GM13977 (cell line): ENCODE measurements at regions not wholly inside any gene's neighbourhood (a gene's known extent, or its start where the extent isn't known, plus 50 kb on each side); places are given as distances from the start of the nearest gene placed in this dataset.

ENCODE experiments used
- DNase-seq: peaks from one replicate; pipeline ENCODE4 v3.0.0; 2012; ENCODE audit warnings: low spot score
- CTCF ChIP-seq: IDR thresholded peaks from 2 replicates; pipeline ENCODE4 v1.5.1; 2012; ENCODE audit warnings: mild to moderate bottlenecking, control low read depth; ENCODE audit not compliant: insufficient read depth; ENCODE audit errors: extremely low read depth, missing control alignments
- in situ Hi-C: fragments of 300-500 bp; cut with MboI; formaldehyde crosslinking; loops from one replicate; pipeline ENCODE4 v1.12.0; 2022; ENCODE audit warnings: low sequenced_read_pairs, low pct_unique_long_range_greater_than_20kb, mixed read lengths, inconsistent platforms; ENCODE audit not compliant: unreplicated experiment

DNA sequence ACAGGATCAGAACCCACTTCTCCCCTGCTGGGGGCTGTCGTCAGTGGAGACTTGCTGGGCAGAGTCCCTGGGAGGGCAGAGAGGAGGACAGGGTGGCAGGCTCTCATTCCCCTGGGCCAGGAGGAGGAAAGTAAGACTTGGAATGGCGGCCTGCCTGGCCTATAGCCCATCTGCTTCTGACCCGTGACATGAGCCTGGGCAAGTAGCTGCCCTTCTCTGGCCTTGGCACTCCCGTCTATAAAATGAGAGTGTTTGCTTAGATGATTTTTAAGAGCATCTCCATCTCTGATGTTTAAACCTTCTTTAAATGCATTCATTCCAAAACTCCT is 173.0 kb downstream of the DDX1 start:
- in situ Hi-C loops: no loop called here

GRCh38 chr2:15765211-15765610 is 173.5 kb downstream of the DDX1 start:
- in situ Hi-C loops: no loop called here

More for the DNA sequence above, 173.0 kb downstream of the DDX1 start:
- no peak for DNase-seq
- TF ChIP-seq CTCF: no peak

GRCh38 chr2:15765686-15766302 is 174.1 kb downstream of the DDX1 start:
- DNase-seq: no peak
- no peak for TF ChIP-seq CTCF
- in situ Hi-C loops: no loop called here

More at GRCh38 chr2:15765211-15765610, 173.5 kb downstream of the DDX1 start:
- DNase-seq: no peak
- TF ChIP-seq CTCF: no peak

DNA sequence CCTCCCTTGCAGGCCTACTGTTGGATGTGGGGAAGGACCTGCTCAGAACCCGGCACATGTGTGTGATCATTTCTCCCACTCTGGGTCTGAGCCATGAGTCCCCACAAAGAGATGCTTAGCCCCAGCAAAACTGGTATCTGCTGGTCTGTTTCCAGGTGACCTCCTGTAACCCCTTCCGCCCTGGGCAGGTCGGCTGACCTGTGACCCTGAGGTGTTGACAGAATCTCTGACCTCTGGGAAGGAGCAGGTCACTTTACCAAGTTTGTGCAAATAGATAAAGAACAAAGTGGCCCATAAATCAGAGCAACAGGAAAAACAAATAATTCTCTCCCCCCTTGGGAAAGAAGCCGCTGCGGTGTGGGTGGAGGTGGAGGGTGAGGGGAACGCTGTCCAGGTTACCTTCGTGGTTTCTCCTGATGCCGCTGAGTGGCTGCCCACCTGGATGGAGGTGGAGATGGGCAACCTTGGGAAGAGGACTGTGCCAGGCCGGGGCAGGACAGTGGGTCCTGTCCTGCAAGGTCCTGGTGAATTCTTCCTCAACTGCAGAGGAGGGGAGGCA is 174.0 kb upstream of the MYCN start:
- in situ Hi-C loops: no loop called here
- no peak for DNase-seq
- TF ChIP-seq CTCF: no peak

DNA sequence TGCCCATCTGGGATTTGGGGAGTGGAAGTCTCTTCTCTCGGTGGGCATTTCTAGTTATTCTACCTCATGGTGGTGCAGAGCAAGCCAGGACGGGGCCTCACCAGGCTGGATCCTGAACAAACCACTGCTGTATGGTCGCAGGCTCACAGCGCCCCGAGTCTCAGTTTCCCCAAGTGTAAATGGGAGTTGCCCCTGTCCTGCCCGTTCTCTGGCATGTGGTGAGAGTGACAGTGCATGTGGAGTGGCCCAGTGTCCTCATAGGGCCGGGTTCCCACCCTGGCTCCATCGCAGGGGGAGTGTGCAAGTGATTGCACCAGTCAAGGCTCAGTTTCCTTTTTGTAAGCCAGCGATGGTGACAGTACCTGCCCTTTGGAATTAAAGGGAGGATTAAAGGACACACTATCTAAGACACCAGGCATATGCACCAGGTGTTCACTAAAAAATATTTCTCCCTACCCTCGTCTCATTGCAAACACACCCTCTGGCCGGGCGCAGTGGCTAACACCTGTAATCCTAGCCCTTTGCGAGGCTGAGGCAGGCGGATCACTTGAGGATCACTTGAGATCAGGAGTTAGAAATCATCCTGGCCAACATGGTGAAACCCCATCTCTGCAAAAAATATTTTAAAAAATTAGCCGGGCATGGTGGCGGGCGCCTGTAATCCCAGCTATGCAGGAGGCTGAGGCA is 173.3 kb upstream of the MYCN start:
- TF ChIP-seq CTCF: no peak
- DNase-seq: no peak
- in situ Hi-C loops: no loop called here

DNA sequence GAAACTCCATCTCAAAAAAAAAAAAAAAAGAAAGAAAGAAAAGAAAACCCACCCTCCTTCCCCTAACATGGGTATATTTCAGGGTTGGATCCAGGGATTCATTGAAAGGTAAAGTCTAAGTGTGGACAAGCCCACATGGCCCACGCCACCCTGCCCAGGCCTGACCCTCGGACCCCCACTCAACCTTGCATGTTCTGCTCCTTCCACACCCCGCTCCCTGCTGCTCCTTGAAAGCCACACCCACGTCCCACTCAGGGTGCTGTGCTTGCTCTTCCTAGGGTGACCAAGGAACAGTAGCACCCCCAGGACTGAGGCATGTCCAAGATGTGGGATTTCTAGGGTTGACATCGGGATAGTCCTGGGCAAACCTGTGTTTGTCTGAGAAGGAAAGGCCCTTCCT is 172.7 kb upstream of the MYCN start:
- in situ Hi-C loops: no loop called here
- DNase-seq: no peak
- TF ChIP-seq CTCF: no peak

GRCh38 chr2:15768142-15768541 is 172.2 kb upstream of the MYCN start:
- no peak for DNase-seq
- no peak for TF ChIP-seq CTCF
- in situ Hi-C loops: no loop called here
